ENCODE measurements at regions not wholly inside any gene's neighbourhood (a gene's known extent, or its start where the extent isn't known, plus 50 kb on each side); places are given as distances from the start of the nearest gene placed in this dataset.
"Not testable (repeated sequence)": the region's sequence is repeated elsewhere in the genome, so short reads cannot be mapped to it uniquely, and the experiment has no call there.

DNA sequence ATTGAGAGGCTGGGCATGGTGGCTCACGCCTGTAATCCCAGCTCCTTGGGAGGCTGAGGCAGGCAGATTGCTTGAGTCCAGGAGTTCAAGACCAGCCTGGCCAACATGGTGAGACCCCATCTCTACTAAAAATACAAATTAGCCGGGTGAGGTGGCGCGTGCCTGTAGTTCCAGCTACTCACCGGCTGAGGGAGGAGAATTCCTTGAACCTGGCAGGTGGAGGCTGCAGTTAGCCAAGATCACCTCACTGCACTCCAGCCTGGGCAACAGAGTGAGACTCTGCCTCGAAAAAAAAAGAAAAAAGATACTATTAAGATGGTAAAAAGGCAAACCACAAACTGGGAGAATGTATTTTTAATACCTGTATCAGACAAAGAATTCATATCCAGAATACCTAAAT lies 124.2 kb upstream of the RAP1B start:
- H3K36me3 Mint-ChIP-seq (ENCODE audit: low read depth); H3K9me3 Mint-ChIP-seq; H3K27ac Mint-ChIP-seq; DNase-seq; H3K4me3 Mint-ChIP-seq; H3K27me3 Mint-ChIP-seq; CTCF ChIA-PET; POLR2A ChIA-PET: not testable (repeated sequence)
- H3K4me1 Mint-ChIP-seq = peaks cover 37% of the 10 kb centered on the region

- CTCF ChIA-PET = interaction anchor here (0.8 to 1.6 kb wide), 2 partner anchors 9 to 24 kb away, joined by 4 to 6 read pairs; no protein-coding TSS in a partner anchor
- POLR2A ChIA-PET = no interaction called here
- DNase-seq = peak; percentile 21
- Mint-ChIP-seq H3K4me3 (peak overlapping the region; percentile 61), H3K4me1 (peaks cover 24% of the 10 kb centered on the region), H3K36me3 (ENCODE audit: low read depth) (peaks cover 4% of the 10 kb centered on the region), H3K27ac (peak overlapping the region; percentile 61), H3K9me3 (peaks cover 7% of the 10 kb centered on the region), H3K27me3 (no peaks in the 10 kb centered on the region)
Measured at GRCh38 chr12:68487721-68488309, 122.9 kb upstream of the RAP1B start.

DNA sequence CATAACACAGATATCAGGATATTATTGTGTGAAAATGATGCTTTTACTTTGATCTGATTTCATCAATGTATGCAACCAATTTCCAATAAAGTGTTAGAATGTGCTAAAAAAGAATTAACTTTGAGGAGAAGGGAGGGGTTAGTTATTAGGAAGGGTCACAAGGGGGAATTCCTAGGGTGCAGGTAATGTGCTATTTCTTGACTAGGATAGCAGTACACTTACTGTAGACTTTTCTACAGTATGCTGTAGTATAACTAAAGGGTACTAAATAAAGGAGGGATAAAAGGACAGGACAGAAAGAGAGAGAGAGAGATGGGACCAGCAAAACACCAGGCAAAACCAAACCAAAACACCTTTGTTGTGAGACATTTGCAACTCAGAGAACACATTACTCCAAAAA lies 121.4 kb upstream of the RAP1B start:
- Mint-ChIP-seq H3K4me1 (peaks cover 13% of the 10 kb centered on the region), H3K36me3 (ENCODE audit: low read depth) (peaks cover 2% of the 10 kb centered on the region), H3K4me3 (no peak overlapping the region), H3K27ac (no peak overlapping the region), H3K9me3 (peaks cover 7% of the 10 kb centered on the region), H3K27me3 (no peaks in the 10 kb centered on the region)
- DNase-seq = no peak
- POLR2A ChIA-PET = no interaction called here
- CTCF ChIA-PET = interaction anchor here (0.6 to 1.6 kb wide), 2 partner anchors 10 to 37 kb away, joined by 4 to 6 read pairs; no protein-coding TSS in a partner anchor

GRCh38 chr12:68490476-68490875 lies 120.2 kb upstream of the RAP1B start:
- ChIA-PET POLR2A (no interaction called here), CTCF (interaction anchor here (0.5 to 0.6 kb wide), 2 partner anchors 78 to 122 kb away, joined by 3 read pairs; no protein-coding TSS in a partner anchor)
- H3K9me3 Mint-ChIP-seq = peaks cover 7% of the 10 kb centered on the region
- H3K4me1 Mint-ChIP-seq = peaks cover 9% of the 10 kb centered on the region
- no peaks in the 10 kb centered on the region for H3K27me3 Mint-ChIP-seq
- H3K36me3 Mint-ChIP-seq (ENCODE audit: low read depth) = peaks cover 2% of the 10 kb centered on the region
- no peak overlapping the region for H3K4me3 Mint-ChIP-seq
- no peak overlapping the region for H3K27ac Mint-ChIP-seq
- no peak for DNase-seq

GRCh38 chr12:68491204-68491960 lies 119.3 kb upstream of the RAP1B start:
- peaks cover 10% of the 10 kb centered on the region for H3K4me1 Mint-ChIP-seq
- H3K36me3 Mint-ChIP-seq (ENCODE audit: low read depth) = no peaks in the 10 kb centered on the region
- CTCF ChIA-PET = interaction anchor here (0.9 kb wide), 1 partner anchor 9 kb away, joined by 3 read pairs; no protein-coding TSS in a partner anchor
- no peaks in the 10 kb centered on the region for H3K27me3 Mint-ChIP-seq
- DNase-seq = no peak
- H3K9me3 Mint-ChIP-seq = peaks cover 5% of the 10 kb centered on the region
- no peak overlapping the region for H3K4me3 Mint-ChIP-seq
- POLR2A ChIA-PET = no interaction called here
- H3K27ac Mint-ChIP-seq = no peak overlapping the region

- peaks cover 27% of the 10 kb centered on the region for H3K4me1 Mint-ChIP-seq
- POLR2A ChIA-PET = interaction anchor here (0.6 kb wide), 1 partner anchor 85 kb away, joined by 3 read pairs; no protein-coding TSS in a partner anchor
- CTCF ChIA-PET = interaction anchor here (0.6 to 1.7 kb wide), 3 partner anchors 13 to 66 kb away, joined by 3 to 5 read pairs (median 3); no protein-coding TSS in a partner anchor
Measured at GRCh38 chr12:68495336-68496070, 115.2 kb upstream of the RAP1B start.

DNA sequence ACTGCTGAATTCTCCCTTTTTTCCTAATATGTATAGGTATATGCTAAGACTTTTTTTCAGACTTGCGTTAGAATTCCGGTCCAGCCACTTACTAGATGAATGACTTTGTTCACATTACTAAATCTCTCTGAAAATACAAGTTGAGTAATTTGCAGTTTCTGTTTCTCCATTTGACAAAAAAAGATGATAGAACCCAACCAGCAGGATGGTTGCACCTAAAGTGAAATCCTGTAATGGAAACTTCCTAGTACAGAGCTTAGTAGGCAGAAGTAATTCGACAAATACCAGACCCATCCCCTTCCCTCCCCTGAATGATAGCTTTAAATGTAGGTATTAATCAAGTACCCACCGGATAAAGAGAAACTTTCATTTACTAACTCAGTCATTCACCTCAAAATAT lies 113.6 kb upstream of the RAP1B start:
- DNase-seq = no peak
- peaks cover 4% of the 10 kb centered on the region for H3K9me3 Mint-ChIP-seq
- ChIA-PET POLR2A (no interaction called here), CTCF (interaction anchor here (0.9 to 1.5 kb wide), 3 partner anchors 13 to 40 kb away, joined by 3 to 6 read pairs (median 4); no protein-coding TSS in a partner anchor)
- peak overlapping the region; percentile 42 for H3K27ac Mint-ChIP-seq
- H3K4me3 Mint-ChIP-seq = no peak overlapping the region
- no peaks in the 10 kb centered on the region for H3K27me3 Mint-ChIP-seq
- H3K4me1 Mint-ChIP-seq = peaks cover 23% of the 10 kb centered on the region
- H3K36me3 Mint-ChIP-seq (ENCODE audit: low read depth) = peaks cover 2% of the 10 kb centered on the region

More at GRCh38 chr12:68495336-68496070, 115.2 kb upstream of the RAP1B start:
- Mint-ChIP-seq H3K27ac (no peak overlapping the region), H3K4me3 (no peak overlapping the region), H3K9me3 (peaks cover 5% of the 10 kb centered on the region), H3K27me3 (no peaks in the 10 kb centered on the region), H3K36me3 (ENCODE audit: low read depth) (peaks cover 2% of the 10 kb centered on the region)
- DNase-seq = no peak

DNA sequence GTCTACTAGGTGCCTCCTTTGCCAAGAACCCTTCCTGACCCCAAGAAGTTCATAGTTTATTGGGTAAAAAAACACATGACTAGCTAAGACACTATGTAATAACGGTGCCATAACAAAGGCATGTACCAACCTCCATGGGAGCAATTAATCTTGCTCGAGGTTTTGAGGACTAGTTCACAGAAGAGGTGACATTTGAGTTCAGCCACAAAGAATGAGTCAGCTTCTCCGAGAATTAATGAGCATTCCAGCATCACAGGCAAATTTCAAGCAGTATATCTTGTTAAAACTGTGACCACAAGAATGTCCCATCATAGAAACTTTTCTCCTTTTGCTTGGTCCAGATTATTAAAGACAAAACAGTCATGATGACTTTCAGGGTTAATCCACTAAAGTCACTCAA lies 113.0 kb upstream of the RAP1B start:
- POLR2A ChIA-PET = no interaction called here
- no peaks in the 10 kb centered on the region for H3K27me3 Mint-ChIP-seq

DNA sequence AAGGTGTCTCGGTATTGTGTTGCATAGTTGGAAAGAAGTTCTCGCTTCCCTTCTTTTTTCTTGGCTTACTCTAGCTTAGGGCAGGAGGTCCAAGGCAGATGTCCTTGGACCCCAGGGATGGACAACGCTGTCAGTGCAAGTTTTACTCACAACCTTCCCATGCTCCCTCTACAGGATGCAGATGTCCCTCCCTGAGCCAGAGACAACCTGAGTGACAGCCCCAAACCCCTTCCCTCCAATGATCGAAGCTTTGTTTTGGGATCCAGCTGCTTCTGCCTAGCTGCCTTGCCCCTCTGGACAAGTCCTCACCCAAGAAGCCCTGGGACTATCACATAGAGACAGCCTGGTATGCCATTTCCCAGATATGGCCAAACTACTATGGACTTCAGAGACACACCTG lies 112.0 kb upstream of the RAP1B start:
- Mint-ChIP-seq H3K9me3 (peaks cover 4% of the 10 kb centered on the region), H3K27me3 (no peaks in the 10 kb centered on the region), H3K4me3 (no peak overlapping the region), H3K36me3 (ENCODE audit: low read depth) (peaks cover 2% of the 10 kb centered on the region), H3K27ac (no peak overlapping the region), H3K4me1 (peaks cover 23% of the 10 kb centered on the region)
- CTCF ChIA-PET = interaction anchor here (0.5 to 1.3 kb wide), 5 partner anchors 12 to 425 kb away, joined by 3 read pairs; no protein-coding TSS in a partner anchor
- no peak for DNase-seq
- POLR2A ChIA-PET = no interaction called here

More for the DNA sequence above, 113.0 kb upstream of the RAP1B start:
- Mint-ChIP-seq H3K36me3 (ENCODE audit: low read depth) (peaks cover 2% of the 10 kb centered on the region), H3K4me3 (no peak overlapping the region), H3K4me1 (peaks cover 23% of the 10 kb centered on the region), H3K9me3 (peaks cover 4% of the 10 kb centered on the region), H3K27ac (peak overlapping the region; percentile 42)
- CTCF ChIA-PET = interaction anchor here (0.9 to 1.5 kb wide), 4 partner anchors 12 to 40 kb away, joined by 3 to 6 read pairs (median 4); no protein-coding TSS in a partner anchor
- DNase-seq = no peak

- no peak for DNase-seq
- H3K27ac Mint-ChIP-seq = no peak overlapping the region
- no peak overlapping the region for H3K4me3 Mint-ChIP-seq
- ChIA-PET POLR2A (no interaction called here), CTCF (interaction anchor here (0.6 to 1.8 kb wide), 4 partner anchors 12 to 50 kb away, joined by 3 to 7 read pairs (median 3); no protein-coding TSS in a partner anchor)
- H3K36me3 Mint-ChIP-seq (ENCODE audit: low read depth) = peaks cover 5% of the 10 kb centered on the region
- H3K27me3 Mint-ChIP-seq = no peaks in the 10 kb centered on the region
- peaks cover 23% of the 10 kb centered on the region for H3K4me1 Mint-ChIP-seq
- peaks cover 4% of the 10 kb centered on the region for H3K9me3 Mint-ChIP-seq
Measured at GRCh38 chr12:68499616-68500015, 111.1 kb upstream of the RAP1B start.

- H3K4me3 Mint-ChIP-seq = no peak overlapping the region
- ChIA-PET POLR2A (no interaction called here), CTCF (interaction anchor here (0.6 to 1.8 kb wide), 2 partner anchors 10 to 16 kb away, joined by 3 to 7 read pairs; no protein-coding TSS in a partner anchor)
- peaks cover 5% of the 10 kb centered on the region for H3K36me3 Mint-ChIP-seq (ENCODE audit: low read depth)
- no peak for DNase-seq
- no peaks in the 10 kb centered on the region for H3K27me3 Mint-ChIP-seq
- H3K27ac Mint-ChIP-seq = no peak overlapping the region
- H3K9me3 Mint-ChIP-seq = peaks cover 4% of the 10 kb centered on the region
- H3K4me1 Mint-ChIP-seq = peaks cover 24% of the 10 kb centered on the region
Measured at GRCh38 chr12:68501226-68501625, 109.5 kb upstream of the RAP1B start.

- ChIA-PET POLR2A (no interaction called here), CTCF (no interaction called here)
- Mint-ChIP-seq H3K27ac (no peak overlapping the region), H3K4me1 (peaks cover 3% of the 10 kb centered on the region), H3K9me3 (peaks cover 9% of the 10 kb centered on the region), H3K27me3 (no peaks in the 10 kb centered on the region), H3K36me3 (ENCODE audit: low read depth) (peaks cover 6% of the 10 kb centered on the region), H3K4me3 (no peak overlapping the region)
- no peak for DNase-seq
Measured at GRCh38 chr12:68505970-68506369, 104.7 kb upstream of the RAP1B start.
